H1 (cell line): ENCODE measurements at regions not wholly inside any gene's neighbourhood (a gene's known extent, or its start where the extent isn't known, plus 50 kb on each side); places are given as distances from the start of the nearest gene placed in this dataset.

Experiments
- CTCF ChIA-PET: fragments of 300-600 bp; sonication (Branson Sonifier 250); formaldehyde crosslinking; loops from one replicate; lab custom pipeline; 2021; ENCODE audit not compliant: partially characterized antibody; lab: Charles Lee
- POLR2A ChIA-PET: fragments of 300-600 bp; sonication (Branson Sonifier 250); formaldehyde crosslinking; loops from one replicate; lab custom pipeline; 2021; ENCODE audit warnings: inconsistent platforms; ENCODE audit not compliant: partially characterized antibody; lab: Charles Lee
- DNase-seq, 2 experiments: peaks; one replicate each; pipeline versions ENCODE4 v3.0.0 to v3.0.0-alpha.2; 2010 to 2022; ENCODE audit warnings: low spot score in 2 of 2, low read depth in 1 of 2, mixed read lengths in 1 of 2
- FAIRE-seq: peaks from 2 replicates; lab custom pipeline; 2011; peaks lifted over from hg19 to GRCh38; lab: Jason Lieb, UNC
- H2AFZ ChIP-seq: 2 replicates; pipeline ENCODE4 v1.8.1; 2012; ENCODE audit warnings: low read length, inconsistent platforms
- H2AK5ac ChIP-seq: 2 replicates; pipeline ENCODE4 v1.6.1; 2013; ENCODE audit warnings: low read depth, low read length
- H2BK120ac ChIP-seq: replicated peaks from 2 replicates; pipeline ENCODE3; 2013; ENCODE audit warnings: low read depth, low read length, inconsistent platforms
- H2BK12ac ChIP-seq: 2 replicates; pipeline ENCODE4 v1.6.1; 2013; ENCODE audit warnings: low read depth, low read length
- H2BK15ac ChIP-seq: 2 replicates; pipeline ENCODE4 v1.6.1; 2013; ENCODE audit warnings: low read length
- H2BK20ac ChIP-seq: 2 replicates; pipeline ENCODE4 v1.6.1; 2013; ENCODE audit warnings: low read length
- H2BK5ac ChIP-seq: 2 replicates; pipeline ENCODE4 v1.6.1; 2013; ENCODE audit warnings: low read depth, low read length
- H3K14ac ChIP-seq: 2 replicates; pipeline ENCODE4 v1.6.1; 2013; ENCODE audit warnings: inconsistent platforms; ENCODE audit not compliant: insufficient read length
- H3K18ac ChIP-seq: 2 replicates; pipeline ENCODE4 v1.6.1; 2013; ENCODE audit warnings: low read length; ENCODE audit errors: extremely low read depth
- H3K23ac ChIP-seq: 2 replicates; pipeline ENCODE4 v1.6.1; 2013; ENCODE audit warnings: inconsistent platforms; ENCODE audit not compliant: insufficient read length
- H3K23me2 ChIP-seq: 2 replicates; pipeline ENCODE4 v1.6.1; 2013; ENCODE audit warnings: low read depth, low read length
- H3K27ac ChIP-seq: 2 replicates; pipeline ENCODE4 v1.6.1; 2011; ENCODE audit warnings: low read depth, low read length, inconsistent platforms
- H3K27me3 ChIP-seq, 4 experiments: replicated peaks in 1 of 4; 1 replicate in 1 of 4; 2 replicates in 3 of 4; pipeline versions ENCODE4 v1.6.1 to v1.8.1; 2011 to 2013; ENCODE audit warnings: low read length in 3 of 4, mild to moderate bottlenecking in 3 of 4, inconsistent platforms in 2 of 4, mixed read lengths in 2 of 4, moderate library complexity in 1 of 4; ENCODE audit not compliant: control insufficient read depth in 3 of 4, insufficient read depth in 3 of 4; ENCODE audit errors: extremely low read depth in 1 of 4
- H3K36me3 ChIP-seq, 4 experiments: 2 replicates each; pipeline versions ENCODE4 v1.6.1 to v1.8.1; 2011 to 2013; ENCODE audit warnings: mild to moderate bottlenecking in 4 of 4, low read length in 3 of 4, moderate library complexity in 2 of 4, control low read depth in 1 of 4, inconsistent platforms in 1 of 4; ENCODE audit not compliant: insufficient read depth in 4 of 4, control insufficient read depth in 2 of 4
- H3K4ac ChIP-seq: replicated peaks from 2 replicates; pipeline ENCODE3; 2013; ENCODE audit warnings: low read length, low read depth, mixed read lengths, inconsistent platforms; ENCODE audit not compliant: insufficient read length
- H3K4me1 ChIP-seq, 4 experiments: replicated peaks in 1 of 4; 1 replicate in 1 of 4; 2 replicates in 3 of 4; pipeline versions ENCODE4 v1.6.1 to v1.8.1; 2011 to 2013; ENCODE audit warnings: low read length in 3 of 4, inconsistent platforms in 2 of 4, mixed read lengths in 1 of 4; ENCODE audit not compliant: insufficient read depth in 4 of 4, control insufficient read depth in 3 of 4
- H3K4me2 ChIP-seq, 2 experiments: 2 replicates each; pipeline versions ENCODE4 v1.6.1 to v1.8.1; 2011 to 2013; ENCODE audit warnings: low read depth in 2 of 2, low read length in 2 of 2, control low read depth in 1 of 2, inconsistent platforms in 1 of 2, mild to moderate bottlenecking in 1 of 2; ENCODE audit not compliant: insufficient read depth in 1 of 2
- H3K4me3 ChIP-seq, 4 experiments: fragments of 200-600, 300-600 bp in 1 of 4; sonication (generic), shearing (Covaris generic), sonication (Bioruptor Twin) in 1 of 4; 2 replicates each; pipeline versions ENCODE4 v1.5.1 to v1.8.1; 2011 to 2016; ENCODE audit warnings: low read length in 4 of 4, low read depth in 3 of 4, control low read depth in 2 of 4, inconsistent platforms in 2 of 4, mild to moderate bottlenecking in 2 of 4, mixed read lengths in 1 of 4, moderate library complexity in 1 of 4; ENCODE audit not compliant: insufficient read depth in 2 of 4; ENCODE audit errors: extremely low read depth in 1 of 4
- H3K56ac ChIP-seq: replicated peaks from 2 replicates; pipeline ENCODE3; 2013; ENCODE audit warnings: low read depth, mild to moderate bottlenecking, mixed read lengths, low read length, inconsistent platforms; ENCODE audit not compliant: insufficient read length
- H3K79me1 ChIP-seq: 2 replicates; pipeline ENCODE4 v1.6.1; 2013; ENCODE audit warnings: low read depth, low read length, control low read depth
- H3K79me2 ChIP-seq, 2 experiments: 2 replicates each; pipeline versions ENCODE4 v1.6.1 to v1.8.1; 2012 to 2013; ENCODE audit warnings: low read length in 2 of 2, mild to moderate bottlenecking in 2 of 2, inconsistent platforms in 1 of 2; ENCODE audit not compliant: insufficient read depth in 2 of 2, control insufficient read depth in 1 of 2
- H3K9ac ChIP-seq, 4 experiments: replicated peaks in 1 of 4; 1 replicate in 1 of 4; 2 replicates in 3 of 4; pipeline versions ENCODE4 v1.6.1 to v1.8.1; 2011 to 2013; ENCODE audit warnings: low read depth in 3 of 4, low read length in 3 of 4, control low read depth in 2 of 4, mild to moderate bottlenecking in 2 of 4, moderate library complexity in 2 of 4, inconsistent platforms in 1 of 4; ENCODE audit errors: extremely low read depth in 1 of 4
- H3K9me3 ChIP-seq, 2 experiments: 2 replicates each; pipeline versions ENCODE4 v1.6.1 to v1.8.1; 2012 to 2013; ENCODE audit warnings: mild to moderate bottlenecking in 2 of 2, moderate library complexity in 2 of 2, control low read depth in 1 of 2, inconsistent platforms in 1 of 2, low read depth in 1 of 2, low read length in 1 of 2, mixed read lengths in 1 of 2; ENCODE audit not compliant: insufficient read depth in 2 of 2
- H4K20me1 ChIP-seq, 2 experiments: replicated peaks in 1 of 2; 2 replicates each; pipeline versions ENCODE3 to v1.8.1; 2011 to 2013; ENCODE audit warnings: inconsistent platforms in 2 of 2, low read length in 2 of 2, mild to moderate bottlenecking in 1 of 2; ENCODE audit not compliant: insufficient read depth in 2 of 2, control insufficient read depth in 1 of 2
- H4K5ac ChIP-seq: 2 replicates; pipeline ENCODE4 v1.6.1; 2013; ENCODE audit warnings: low read length, low read depth, mixed read lengths, inconsistent platforms; ENCODE audit not compliant: insufficient read length
- H4K8ac ChIP-seq: 2 replicates; pipeline ENCODE4 v1.8.0; 2013; ENCODE audit warnings: mild to moderate bottlenecking, moderate library complexity, low read length, inconsistent platforms; ENCODE audit not compliant: insufficient read depth; ENCODE audit errors: extremely low read depth
- H4K91ac ChIP-seq: replicated peaks from 2 replicates; pipeline ENCODE3; 2013; ENCODE audit warnings: low read length, mixed read lengths, inconsistent platforms; ENCODE audit not compliant: insufficient read length
- CBX8 ChIP-seq: fragments of 300-800, 300-1000 bp; sonication (generic); IDR thresholded peaks from 2 replicates; pipeline ENCODE4 v1.7.1; 2016; ENCODE audit warnings: low read depth, low read length, borderline replicate concordance
- PHF8 ChIP-seq: fragments of 200-600 bp; sonication (generic); conservative IDR thresholded peaks from 2 replicates; pipeline ENCODE4 v1.7.1; 2012; ENCODE audit warnings: low read depth, mild to moderate bottlenecking, inconsistent platforms, low read length, moderate library complexity
- RAD21 ChIP-seq, 2 experiments: IDR thresholded peaks in 1 of 2; conservative IDR thresholded peaks in 1 of 2; 2 replicates each; pipeline ENCODE4 v1.6.1; 2011; ENCODE audit warnings: low read depth in 2 of 2, low read length in 2 of 2, improper control_type of control experiment in 1 of 2, inconsistent platforms in 1 of 2, mild to moderate bottlenecking in 1 of 2, moderate library complexity in 1 of 2
- WGBS, 2 experiments: shearing (Covaris generic) in 1 of 2; methylation state at CpG; one replicate each; pipeline versions ENCODE4 v1.1.6 to v1.1.7; 2013 to 2015; ENCODE audit warnings: low lambda C conversion rate in 2 of 2, mixed read lengths in 2 of 2, inconsistent platforms in 1 of 2, low coverage in 1 of 2, missing lambda C conversion rate in 1 of 2; ENCODE audit not compliant: insufficient replicate concordance in 2 of 2, insufficient coverage in 1 of 2, insufficient read length in 1 of 2; ENCODE audit errors: extremely low coverage in 1 of 2, missing lambda C conversion rate in 1 of 2; 5-methylcytosine and 5-hydroxymethylcytosine counted together
- TF ChIP-seq, protein P1 (sequence below): IDR thresholded peaks from 2 replicates; pipeline ENCODE4 v1.6.1; 2012; ENCODE audit warnings: inconsistent platforms

GRCh38 chr10:124266468-124267230, 152.1 kb downstream of the OAT start:
- no peaks in the 10 kb centered on the region for H3K23me2 ChIP-seq
- H3K9ac ChIP-seq = no peak overlapping the region; a peak in 1 of 7 replicates
- no peak overlapping the region for H3K4me3 ChIP-seq
- peak overlapping the region; percentile 9; the same call in 1 of the 2 replicates for H2BK12ac ChIP-seq
- no peak overlapping the region for H2BK120ac ChIP-seq
- no peaks in the 10 kb centered on the region for H3K79me2 ChIP-seq
- peaks cover 0 to 2% of the 10 kb centered on the region in 2 experiments for H4K20me1 ChIP-seq
- H3K4me1 ChIP-seq = no peaks in the 10 kb centered on the region; a peak in 1 of 7 replicates
- H2BK20ac ChIP-seq = no peak overlapping the region
- no peaks in the 10 kb centered on the region for H3K9me3 ChIP-seq
- H3K4me2 ChIP-seq = no peak overlapping the region
- H3K56ac ChIP-seq = no peak overlapping the region
- H2AFZ ChIP-seq = no peak overlapping the region; the same call in 1 of the 2 replicates
- no peak overlapping the region for H4K91ac ChIP-seq
- no peak overlapping the region for H2BK15ac ChIP-seq
- no peak overlapping the region for H3K23ac ChIP-seq
- FAIRE-seq (no peak), DNase-seq (no peak)
- no peak overlapping the region for H4K5ac ChIP-seq
- no peak overlapping the region for H3K27ac ChIP-seq
- POLR2A ChIA-PET = no interaction called here
- 82% methylated on average over 15 of the region's 15 CpGs; no CpG with 5 or more reads in 1 of the 2 experiments for WGBS, 2 experiments
- no peak overlapping the region for H2BK5ac ChIP-seq
- H3K14ac ChIP-seq = no peak overlapping the region
- no peak overlapping the region for H2AK5ac ChIP-seq
- no peaks in the 10 kb centered on the region for H3K36me3 ChIP-seq
- H4K8ac ChIP-seq = peak overlapping the region; percentile 35; the same call in 1 of the 2 replicates
- no peak overlapping the region for H3K4ac ChIP-seq
- CTCF ChIA-PET = interaction anchor here (0.6 to 2.3 kb wide), 9 partner anchors 11 to 137 kb away, joined by 3 to 9 read pairs (median 3); no protein-coding TSS in a partner anchor
- no peaks in the 10 kb centered on the region for H3K79me1 ChIP-seq
- H3K27me3 ChIP-seq = no peaks in the 10 kb centered on the region
- no peak for TF ChIP-seq PHF8
- TF ChIP-seq RAD21 (IDR thresholded peaks at IDR 0.05 in 1 of 2, conservative IDR thresholded peaks at IDR 0.05 in 1 of 2; ENCODE audit: low read depth in 2 of 2, low read length in 2 of 2) = no peak
- TF ChIP-seq, protein P1, sequence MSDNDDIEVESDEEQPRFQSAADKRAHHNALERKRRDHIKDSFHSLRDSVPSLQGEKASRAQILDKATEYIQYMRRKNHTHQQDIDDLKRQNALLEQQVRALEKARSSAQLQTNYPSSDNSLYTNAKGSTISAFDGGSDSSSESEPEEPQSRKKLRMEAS = 0 out of 2 replicates have a peak, but pooled peaks have one; percentile 13
- no peak for TF ChIP-seq CBX8
- no peak overlapping the region for H3K18ac ChIP-seq
